Inflammatory macrophage (primary cell): ENCODE measurements at regions not wholly inside any gene's neighbourhood (a gene's known extent, or its start where the extent isn't known, plus 50 kb on each side); places are given as distances from the start of the nearest gene placed in this dataset.

Experiments
- DNase-seq, 2 donors: peaks; one replicate each; pipeline ENCODE4 v3.0.0-alpha.2; 2020 to 2022

GRCh38 chr13:99636728-99637353 lies 135.6 kb downstream of the TM9SF2 start:
- no peak for DNase-seq

DNA sequence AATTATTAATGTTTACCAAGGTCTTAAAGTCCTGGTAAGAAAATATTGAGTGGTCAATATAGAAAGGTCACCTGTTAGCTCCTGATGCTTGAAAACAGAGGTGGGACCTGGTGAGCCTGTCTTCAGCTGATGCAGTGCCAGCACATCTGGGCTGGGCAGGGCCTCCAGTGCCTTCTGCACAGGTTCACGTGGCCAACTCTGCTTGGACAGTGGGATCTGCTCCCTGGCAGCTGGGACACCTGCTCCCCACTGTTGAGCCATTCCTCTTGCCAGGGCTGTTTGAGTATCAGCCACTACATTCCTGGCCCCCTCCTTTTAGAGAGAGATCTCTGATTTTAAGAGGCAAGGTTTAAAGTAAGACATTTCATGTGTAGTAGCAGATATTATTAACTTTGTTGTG lies 135.0 kb downstream of the TM9SF2 start:
- DNase-seq, result no peak

DNA sequence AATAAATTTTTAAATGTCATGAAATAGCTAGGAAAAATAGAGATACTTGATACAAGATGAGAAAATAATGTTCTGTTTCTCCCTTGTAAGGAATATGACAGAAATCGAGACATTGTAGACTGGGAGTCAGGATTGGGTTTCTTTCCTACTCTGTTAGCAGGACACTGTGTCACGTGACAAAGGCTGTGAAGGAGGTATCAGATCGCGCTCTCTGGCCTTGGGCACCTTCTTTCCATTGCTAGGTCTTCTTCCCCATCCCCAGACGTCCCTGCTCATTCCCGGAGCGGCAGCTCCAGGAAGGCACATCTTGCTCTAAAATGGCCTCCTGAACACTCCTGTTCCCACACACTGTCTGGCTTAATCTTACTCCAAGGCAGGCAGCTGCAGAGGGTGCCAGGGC lies 133.4 kb downstream of the TM9SF2 start:
- DNase-seq, result no peak

DNA sequence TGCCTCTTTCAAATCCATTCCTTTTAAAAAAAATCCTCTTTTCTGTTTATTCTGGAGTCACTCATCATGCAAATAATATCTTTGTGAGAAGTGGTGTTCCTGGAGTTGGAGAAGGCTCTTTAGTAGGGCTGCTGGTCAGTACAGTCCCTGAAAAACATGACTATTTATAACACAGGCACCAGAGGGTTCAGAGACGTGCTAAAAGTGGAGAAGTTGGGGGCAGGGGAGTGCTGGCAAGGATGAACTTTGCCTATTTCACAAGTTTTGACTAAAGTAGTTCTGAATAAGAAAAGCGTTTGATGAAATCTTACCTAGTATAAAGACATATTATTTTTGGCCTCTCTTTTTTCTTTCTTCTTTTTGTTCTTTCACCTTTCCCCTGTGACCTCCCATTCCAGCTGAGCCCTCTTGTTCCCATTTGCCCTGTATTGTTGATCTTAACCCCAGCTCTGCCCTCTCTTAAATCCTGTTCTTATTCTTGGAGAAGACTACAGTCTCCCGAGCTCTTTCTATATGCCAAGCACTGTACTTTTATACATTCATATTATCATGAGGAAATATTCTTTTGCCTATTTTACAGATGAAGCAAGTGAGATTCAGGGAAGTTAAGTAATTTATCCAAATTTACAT lies 129.1 kb downstream of the TM9SF2 start:
- DNase-seq, result no peak

DNA sequence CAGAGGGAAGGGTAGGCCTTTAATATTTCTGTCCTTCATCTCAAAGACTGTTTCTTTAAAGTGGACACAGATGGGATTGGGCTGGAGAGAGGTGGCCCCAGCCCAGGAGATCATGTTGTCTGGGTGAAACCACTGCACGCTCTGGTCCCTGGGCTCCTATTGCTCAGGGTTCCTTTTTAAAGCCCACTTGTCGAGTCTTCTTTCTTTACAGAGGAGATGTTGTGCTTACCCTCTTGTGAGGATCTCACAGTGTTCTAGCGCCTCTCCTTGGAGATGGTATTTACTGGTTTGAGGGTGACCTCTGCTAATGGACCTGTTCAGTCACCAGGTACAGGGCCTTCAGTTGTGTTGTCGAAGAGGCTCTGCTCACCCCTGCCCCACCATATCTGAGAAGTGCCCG lies 128.4 kb downstream of the TM9SF2 start:
- DNase-seq, result no peak

- no peak for DNase-seq
Observed at GRCh38 chr13:99628442-99628841, 127.2 kb downstream of the TM9SF2 start.

- DNase-seq, result no peak
Observed at GRCh38 chr13:99626461-99627082, 125.3 kb downstream of the TM9SF2 start.

GRCh38 chr13:99624936-99625540 lies 123.8 kb downstream of the TM9SF2 start:
- DNase-seq, result no peak

- no peak for DNase-seq
Observed at GRCh38 chr13:99620806-99621205, 119.5 kb downstream of the TM9SF2 start.

DNA sequence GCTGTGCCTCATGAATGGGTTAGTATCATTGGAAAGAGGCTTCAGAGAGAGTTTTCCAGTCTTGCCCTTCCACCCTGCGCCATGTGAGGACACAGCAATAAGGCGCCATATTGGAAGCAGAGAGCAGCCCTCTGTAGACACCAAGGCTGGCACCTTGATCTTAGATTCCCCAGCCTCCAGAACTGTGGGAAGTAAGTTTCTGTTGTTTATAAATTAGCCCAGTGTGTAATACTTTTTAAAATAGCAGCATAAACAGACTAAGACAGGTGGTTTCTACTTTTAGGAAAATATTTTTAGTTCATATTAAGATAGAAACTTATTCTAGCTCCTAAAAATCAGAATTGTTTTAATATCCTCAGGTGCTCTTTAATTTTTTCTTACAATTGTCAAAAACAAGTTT lies 117.9 kb downstream of the TM9SF2 start:
- no peak for DNase-seq

DNA sequence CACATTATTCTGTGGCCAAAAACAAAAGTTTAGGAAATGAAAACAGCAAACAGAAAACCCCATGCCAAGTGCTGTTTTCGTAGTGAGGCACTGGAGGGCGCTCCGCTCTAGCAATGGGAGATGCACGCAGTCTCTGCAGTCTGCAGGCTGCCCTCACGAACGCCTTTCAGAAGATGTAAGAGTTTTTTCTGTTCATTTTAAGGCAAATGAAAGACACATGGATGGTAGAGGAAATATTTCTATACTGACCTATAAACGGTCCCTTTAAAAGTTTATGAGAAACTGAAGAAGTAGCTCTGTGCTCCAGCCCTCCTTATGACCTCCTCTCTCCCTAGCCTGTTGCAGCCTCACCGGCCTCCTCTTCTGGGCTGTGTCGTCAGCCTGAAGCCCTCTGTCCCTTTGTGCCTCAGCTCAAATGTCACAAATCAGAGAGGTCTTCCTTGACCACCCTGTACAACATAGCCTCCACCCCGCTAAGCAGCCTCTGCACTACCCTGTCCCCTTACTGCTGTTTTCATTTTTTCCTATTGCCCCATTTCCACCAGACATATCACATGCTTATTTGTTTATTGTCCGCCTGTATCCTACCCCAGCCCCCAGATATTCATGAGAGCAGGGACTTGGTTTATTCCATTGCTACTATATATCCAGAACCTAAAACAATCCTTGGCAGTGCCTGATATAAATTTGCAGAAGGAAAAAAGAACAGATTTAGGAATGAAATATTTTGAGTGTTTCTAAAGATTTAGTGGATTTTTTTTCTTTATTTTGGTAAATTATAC lies 116.4 kb downstream of the TM9SF2 start:
- peak in 1 of 2 donors; percentile 30 for DNase-seq

DNA sequence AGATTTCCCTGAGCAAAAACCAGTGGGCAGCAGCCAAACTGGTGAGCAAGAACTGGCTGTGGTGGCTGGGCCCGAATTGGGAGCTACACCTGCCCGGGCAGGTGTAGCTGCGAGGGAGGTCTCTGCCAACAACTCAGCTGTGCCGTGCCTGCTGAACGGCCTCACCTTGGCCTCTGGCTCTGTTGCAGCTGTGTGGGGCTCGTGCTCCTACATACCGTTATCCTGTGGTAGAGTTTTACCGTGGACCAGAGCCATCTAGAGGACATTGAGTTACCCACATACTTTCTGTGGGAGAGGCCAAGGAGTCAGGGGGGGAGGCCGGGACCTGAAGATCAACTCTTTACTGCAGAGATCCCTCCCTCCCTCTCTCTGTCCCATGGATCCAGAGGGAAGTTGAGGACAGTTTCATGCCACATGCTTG lies 113.2 kb downstream of the TM9SF2 start:
- peak in 1 of 2 donors; percentile 20 for DNase-seq
